Vagina (tissue), 2 donors: ENCODE measurements at regions not wholly inside any gene's neighbourhood (a gene's known extent, or its start where the extent isn't known, plus 50 kb on each side); places are given as distances from the start of the nearest gene placed in this dataset.

Experiments
- DNase-seq, 2 donors: peaks; one replicate each; pipeline ENCODE4 v3.0.0-alpha.2; 2017; ENCODE audit errors: extremely low spot score in 2 of 2
- H3K27ac ChIP-seq: fragments of 200-600 bp; sonication (generic); one replicate; pipeline ENCODE4 v1.5.1; 2019
- H3K27me3 ChIP-seq: fragments of 200-600 bp; sonication (generic); one replicate; pipeline ENCODE4 v1.5.1; 2019
- H3K36me3 ChIP-seq, 2 donors: fragments of 200-600 bp; sonication (generic); one replicate each; pipeline ENCODE4 v1.5.1; 2017 to 2019
- H3K4me1 ChIP-seq: fragments of 200-600 bp; sonication (generic); one replicate; pipeline ENCODE4 v1.5.1; 2019
- H3K4me3 ChIP-seq, 2 donors: fragments of 200-600 bp; sonication (generic); 1 replicate in 1 of 2; 2 replicates in 1 of 2; pipeline ENCODE4 v1.5.1; 2016 to 2019
- H3K9me3 ChIP-seq: fragments of 200-600 bp; sonication (generic); one replicate; pipeline ENCODE4 v1.5.1; 2019
- POLR2A ChIP-seq, 2 donors: fragments of 450-650 bp; IDR thresholded peaks; one replicate each; pipeline ENCODE4 v1.6.1; 2017; ENCODE audit warnings: antibody characterized with exemption in 2 of 2, mild to moderate bottlenecking in 2 of 2, moderate library complexity in 2 of 2
- POLR2AphosphoS5 ChIP-seq, 2 donors: sonication (generic); formaldehyde crosslinking; IDR thresholded peaks; one replicate each; pipeline ENCODE4 v1.9.0; 2017; ENCODE audit warnings: antibody characterized with exemption in 2 of 2, mild to moderate bottlenecking in 2 of 2, low read depth in 1 of 2; ENCODE audit not compliant: insufficient read depth in 1 of 2
- intact Hi-C: fragments of 100-400 bp; cut with DNase I; formaldehyde crosslinking; loops from one replicate; pipeline ENCODE4 v1.15.1; 2023
- TF ChIP-seq, protein P1 (sequence below), 3 experiments: fragments of 450-650 bp in 2 of 3; fragments of 200-600 bp in 1 of 3; sonication (generic) in 1 of 3; IDR thresholded peaks; one replicate each; pipeline ENCODE4 v1.5.1; 2017 to 2019; ENCODE audit warnings: antibody characterized with exemption in 3 of 3, mild to moderate bottlenecking in 2 of 3, moderate library complexity in 2 of 3

- intact Hi-C loops: no loop called here
- TF ChIP-seq POLR2A (IDR thresholded peaks at IDR 0.05): no peak
- TF ChIP-seq, protein P1, sequence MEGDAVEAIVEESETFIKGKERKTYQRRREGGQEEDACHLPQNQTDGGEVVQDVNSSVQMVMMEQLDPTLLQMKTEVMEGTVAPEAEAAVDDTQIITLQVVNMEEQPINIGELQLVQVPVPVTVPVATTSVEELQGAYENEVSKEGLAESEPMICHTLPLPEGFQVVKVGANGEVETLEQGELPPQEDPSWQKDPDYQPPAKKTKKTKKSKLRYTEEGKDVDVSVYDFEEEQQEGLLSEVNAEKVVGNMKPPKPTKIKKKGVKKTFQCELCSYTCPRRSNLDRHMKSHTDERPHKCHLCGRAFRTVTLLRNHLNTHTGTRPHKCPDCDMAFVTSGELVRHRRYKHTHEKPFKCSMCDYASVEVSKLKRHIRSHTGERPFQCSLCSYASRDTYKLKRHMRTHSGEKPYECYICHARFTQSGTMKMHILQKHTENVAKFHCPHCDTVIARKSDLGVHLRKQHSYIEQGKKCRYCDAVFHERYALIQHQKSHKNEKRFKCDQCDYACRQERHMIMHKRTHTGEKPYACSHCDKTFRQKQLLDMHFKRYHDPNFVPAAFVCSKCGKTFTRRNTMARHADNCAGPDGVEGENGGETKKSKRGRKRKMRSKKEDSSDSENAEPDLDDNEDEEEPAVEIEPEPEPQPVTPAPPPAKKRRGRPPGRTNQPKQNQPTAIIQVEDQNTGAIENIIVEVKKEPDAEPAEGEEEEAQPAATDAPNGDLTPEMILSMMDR (IDR thresholded peaks at IDR 0.05): no peak
- TF ChIP-seq POLR2AphosphoS5 (IDR thresholded peaks at IDR 0.05; ENCODE audit: insufficient read depth in 1 of 2, low read depth in 1 of 2): no peak
- DNase-seq: no peak
- H3K27me3 ChIP-seq: no peaks in the 10 kb centered on the region
- H3K4me3 ChIP-seq: no peak overlapping the region
- no peaks in the 10 kb centered on the region for H3K36me3 ChIP-seq
- no peaks in the 10 kb centered on the region for H3K9me3 ChIP-seq
- H3K27ac ChIP-seq: no peak overlapping the region
- H3K4me1 ChIP-seq: no peaks in the 10 kb centered on the region
Measured at GRCh38 chr7:85916016-85916415, 727.7 kb upstream of the GRM3 start.

DNA sequence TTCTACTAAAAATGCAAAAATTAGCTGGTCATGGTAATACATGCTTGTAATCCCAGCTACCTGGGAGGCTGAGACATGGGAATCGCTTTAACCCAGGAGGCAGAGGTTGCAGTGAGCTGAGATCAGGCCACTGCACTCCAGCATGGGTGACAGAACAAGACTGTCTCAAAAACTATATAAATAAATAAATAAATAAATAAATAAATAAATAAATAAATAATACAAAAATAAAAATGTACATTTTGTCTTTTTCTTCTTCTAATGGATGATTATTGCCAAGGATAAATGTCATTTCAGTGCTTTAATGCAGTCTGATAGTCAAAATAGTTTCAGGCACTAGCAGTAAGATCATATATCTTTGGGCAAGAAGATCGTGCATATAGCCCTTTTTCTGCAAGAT is 727.6 kb upstream of the SEMA3D start:
- no peaks in the 10 kb centered on the region for H3K36me3 ChIP-seq
- no peaks in the 10 kb centered on the region for H3K27me3 ChIP-seq
- intact Hi-C loops: no loop called here
- no peak overlapping the region for H3K27ac ChIP-seq
- H3K9me3 ChIP-seq: no peaks in the 10 kb centered on the region
- TF ChIP-seq, protein P1 (IDR thresholded peaks at IDR 0.05): no peak
- DNase-seq: no peak
- no peak overlapping the region for H3K4me3 ChIP-seq
- no peaks in the 10 kb centered on the region for H3K4me1 ChIP-seq

DNA sequence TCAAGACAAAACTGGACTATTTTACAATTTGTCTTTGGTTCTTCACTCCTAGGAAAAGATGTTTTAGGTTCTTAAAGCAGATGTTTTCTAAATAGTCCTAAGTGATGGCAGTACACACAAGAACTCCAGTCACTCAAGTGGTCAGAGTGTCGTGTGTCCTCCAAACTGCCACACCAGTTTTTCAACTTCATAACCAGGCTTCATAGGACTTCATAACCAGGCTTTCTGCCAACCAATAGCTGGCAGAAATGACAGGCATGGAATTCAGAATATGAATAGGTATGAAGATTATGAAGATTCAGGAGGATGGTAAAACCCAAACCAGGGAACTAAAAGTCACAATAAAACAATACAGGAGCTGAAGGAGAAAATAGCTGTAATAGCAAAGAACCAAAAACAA is 721.2 kb upstream of the SEMA3D start:
- no peak for TF ChIP-seq POLR2A (IDR thresholded peaks at IDR 0.05)
- TF ChIP-seq POLR2AphosphoS5 (IDR thresholded peaks at IDR 0.05; ENCODE audit: insufficient read depth in 1 of 2, low read depth in 1 of 2): no peak
- TF ChIP-seq, protein P1 (IDR thresholded peaks at IDR 0.05): no peak
- Histone ChIP-seq H3K36me3 (no peaks in the 10 kb centered on the region), H3K4me1 (no peaks in the 10 kb centered on the region), H3K27me3 (no peaks in the 10 kb centered on the region), H3K27ac (no peak overlapping the region), H3K9me3 (no peaks in the 10 kb centered on the region), H3K4me3 (no peak overlapping the region)
- intact Hi-C loops: no loop called here
- DNase-seq: no peak

DNA sequence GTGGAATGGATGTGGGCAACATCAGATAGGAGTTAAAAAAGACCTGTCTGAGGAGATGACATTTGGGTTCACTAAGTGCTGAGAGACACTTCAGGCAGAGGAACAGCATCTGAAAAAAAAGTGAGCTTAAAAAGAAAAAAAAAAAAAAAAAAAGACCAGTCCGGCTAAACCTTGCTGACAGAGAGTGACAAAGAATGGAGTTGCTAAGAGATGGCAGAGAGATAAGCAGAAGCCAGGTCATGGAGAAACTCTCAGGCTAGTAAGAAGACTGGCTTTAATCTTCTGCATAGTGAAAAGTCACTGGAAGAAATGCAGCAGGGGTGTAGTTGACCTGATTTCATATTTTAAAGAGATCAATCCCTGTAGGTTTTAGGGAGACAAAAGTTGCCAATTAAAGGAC is 711.1 kb upstream of the SEMA3D start:
- TF ChIP-seq POLR2AphosphoS5 (IDR thresholded peaks at IDR 0.05; ENCODE audit: insufficient read depth in 1 of 2, low read depth in 1 of 2): no peak
- no peak for TF ChIP-seq POLR2A (IDR thresholded peaks at IDR 0.05)
- TF ChIP-seq, protein P1 (IDR thresholded peaks at IDR 0.05): no peak
- intact Hi-C loops: no loop called here

DNA sequence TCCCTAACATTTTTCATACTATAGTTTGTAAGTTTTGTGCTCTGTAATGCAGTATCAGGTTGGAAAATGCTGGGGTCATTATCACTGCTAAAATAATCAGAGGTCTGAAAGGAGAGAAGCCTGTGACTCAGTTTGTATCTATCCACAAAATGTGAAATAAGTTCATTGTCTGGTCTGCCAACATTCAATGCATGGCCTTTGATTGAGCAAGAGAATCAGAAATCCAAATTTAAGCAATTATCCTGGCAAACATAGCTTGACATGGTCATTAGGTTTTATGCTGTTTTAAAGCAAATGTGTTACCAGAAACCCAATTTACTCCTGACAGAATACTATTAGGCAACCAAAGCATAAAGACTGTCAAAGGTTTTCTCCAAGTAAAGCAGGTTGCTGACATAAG is 709.7 kb upstream of the SEMA3D start:
- H3K4me1 ChIP-seq: no peaks in the 10 kb centered on the region
- H3K36me3 ChIP-seq: no peaks in the 10 kb centered on the region
- no peaks in the 10 kb centered on the region for H3K27me3 ChIP-seq
- H3K4me3 ChIP-seq: no peak overlapping the region
- intact Hi-C loops: no loop called here
- no peak overlapping the region for H3K27ac ChIP-seq
- TF ChIP-seq POLR2A (IDR thresholded peaks at IDR 0.05) (no peak), POLR2AphosphoS5 (IDR thresholded peaks at IDR 0.05; ENCODE audit: insufficient read depth in 1 of 2, low read depth in 1 of 2) (no peak)
- TF ChIP-seq, protein P1 (IDR thresholded peaks at IDR 0.05): no peak
- DNase-seq: no peak
- H3K9me3 ChIP-seq: no peaks in the 10 kb centered on the region

More for the DNA sequence above, 711.1 kb upstream of the SEMA3D start:
- H3K9me3 ChIP-seq: no peaks in the 10 kb centered on the region
- H3K27me3 ChIP-seq: no peaks in the 10 kb centered on the region
- DNase-seq: no peak
- H3K4me3 ChIP-seq: no peak overlapping the region
- H3K36me3 ChIP-seq: no peaks in the 10 kb centered on the region
- no peak overlapping the region for H3K27ac ChIP-seq
- H3K4me1 ChIP-seq: no peaks in the 10 kb centered on the region
